Astrocyte (in vitro differentiated cells and primary cell): ENCODE measurements at regions not wholly inside any gene's neighbourhood (a gene's known extent, or its start where the extent isn't known, plus 50 kb on each side); places are given as distances from the start of the nearest gene placed in this dataset.

Experiments
- CTCF ChIP-seq: IDR thresholded peaks from 2 replicates; pipeline ENCODE4 v1.5.1; 2011; ENCODE audit warnings: low read depth, mild to moderate bottlenecking, inconsistent platforms, low read length, moderate library complexity; ENCODE audit not compliant: insufficient read depth
- EZH2 ChIP-seq: IDR thresholded peaks from 2 replicates; pipeline ENCODE4 v1.6.1; 2012; ENCODE audit warnings: mild to moderate bottlenecking, low read length, inconsistent platforms; ENCODE audit not compliant: insufficient read depth

GRCh38 chr5:158384535-158385481 lies 525.9 kb upstream of the CLINT1 start:
- TF ChIP-seq EZH2 (no peak), CTCF (no peak)
